BE2C (cell line): ENCODE measurements at regions not wholly inside any gene's neighbourhood (a gene's known extent, or its start where the extent isn't known, plus 50 kb on each side); places are given as distances from the start of the nearest gene placed in this dataset.
"Not testable (repeated sequence)": the region's sequence is repeated elsewhere in the genome, so short reads cannot be mapped to it uniquely, and the experiment has no call there.

Experiments
- DNase-seq: peaks from one replicate; pipeline ENCODE4 v3.0.0-alpha.2; 2020
- H3K27me3 ChIP-seq: fragments of 250-450 bp; sonication (Bioruptor Pico); 2 replicates; pipeline ENCODE4 v1.5.1; 2020; ENCODE audit warnings: mild to moderate bottlenecking
- H3K36me3 ChIP-seq: fragments of 250-450 bp; sonication (Bioruptor Pico); 2 replicates; pipeline ENCODE4 v1.5.1; 2020; ENCODE audit warnings: mild to moderate bottlenecking
- H3K4me1 ChIP-seq: fragments of 250-450 bp; sonication (Bioruptor Pico); 2 replicates; pipeline ENCODE4 v1.5.1; 2020
- H3K4me3 ChIP-seq: 2 replicates; pipeline ENCODE4 v1.5.1; 2011; ENCODE audit warnings: low read depth, low read length
- H3K9me3 ChIP-seq: fragments of 250-450 bp; sonication (Bioruptor Pico); 2 replicates; pipeline ENCODE4 v1.5.1; 2020
- CTCF ChIP-seq: IDR thresholded peaks from 2 replicates; pipeline ENCODE4 v1.5.1; 2012; ENCODE audit warnings: mild to moderate bottlenecking, low read depth, low read length

- no peak for TF ChIP-seq CTCF
- Histone ChIP-seq H3K4me1 (no peaks in the 10 kb centered on the region), H3K27me3 (no peaks in the 10 kb centered on the region), H3K4me3 (no peak overlapping the region), H3K36me3 (no peaks in the 10 kb centered on the region), H3K9me3 (no peaks in the 10 kb centered on the region)
- no peak for DNase-seq
Measured at GRCh38 chr11:38646382-38646781, 2048.3 kb upstream of the RAG2 start.

GRCh38 chr11:38640854-38641253 lies 2042.8 kb upstream of the RAG2 start:
- H3K27me3 ChIP-seq: no peaks in the 10 kb centered on the region
- no peak for TF ChIP-seq CTCF
- H3K4me1 ChIP-seq: no peaks in the 10 kb centered on the region

GRCh38 chr11:38612701-38613100 lies 2014.7 kb upstream of the RAG2 start:
- H3K36me3 ChIP-seq: no peaks in the 10 kb centered on the region
- H3K27me3 ChIP-seq: no peaks in the 10 kb centered on the region
- no peak for DNase-seq
- TF ChIP-seq CTCF: no peak
- H3K4me3 ChIP-seq: no peak overlapping the region
- H3K4me1 ChIP-seq: no peaks in the 10 kb centered on the region
- no peaks in the 10 kb centered on the region for H3K9me3 ChIP-seq

More at GRCh38 chr11:38640854-38641253, 2042.8 kb upstream of the RAG2 start:
- H3K36me3 ChIP-seq: no peaks in the 10 kb centered on the region
- H3K9me3 ChIP-seq: no peaks in the 10 kb centered on the region
- no peak for DNase-seq
- no peak overlapping the region for H3K4me3 ChIP-seq

- not testable (repeated sequence) for H3K27me3 ChIP-seq, H3K4me3 ChIP-seq, H3K36me3 ChIP-seq, H3K4me1 ChIP-seq, H3K9me3 ChIP-seq, DNase-seq
Measured at GRCh38 chr11:38601371-38601770, 2003.3 kb upstream of the RAG2 start.

- no peak for DNase-seq
- H3K9me3 ChIP-seq: no peaks in the 10 kb centered on the region
- H3K4me1 ChIP-seq: no peaks in the 10 kb centered on the region
- H3K27me3 ChIP-seq: no peaks in the 10 kb centered on the region
- no peak overlapping the region for H3K4me3 ChIP-seq
- H3K36me3 ChIP-seq: no peaks in the 10 kb centered on the region
- no peak for TF ChIP-seq CTCF
Measured at GRCh38 chr11:38598418-38598817, 2000.4 kb upstream of the RAG2 start.

GRCh38 chr11:38595359-38596016 lies 1997.5 kb upstream of the RAG2 start:
- not testable (repeated sequence) for H3K36me3 ChIP-seq, H3K4me1 ChIP-seq, H3K9me3 ChIP-seq, H3K27me3 ChIP-seq, DNase-seq, H3K4me3 ChIP-seq

GRCh38 chr11:38594895-38595294 lies 1996.9 kb upstream of the RAG2 start:
- no peak for TF ChIP-seq CTCF
- Histone ChIP-seq H3K36me3 (no peaks in the 10 kb centered on the region), H3K27me3 (no peaks in the 10 kb centered on the region), H3K4me1 (no peaks in the 10 kb centered on the region), H3K9me3 (no peaks in the 10 kb centered on the region), H3K4me3 (no peak overlapping the region)
- no peak for DNase-seq
